OCI-LY1 (cell line): ENCODE measurements at regions not wholly inside any gene's neighbourhood (a gene's known extent, or its start where the extent isn't known, plus 50 kb on each side); places are given as distances from the start of the nearest gene placed in this dataset.

Experiments used
- H2AFZ ChIP-seq: fragments of 200-600 bp; sonication (generic), shearing (Covaris generic); 2 replicates; pipeline ENCODE4 v1.6.0; 2014; ENCODE audit warnings: antibody characterized with exemption, mild to moderate bottlenecking, low read length
- H3F3A ChIP-seq: fragments of 200-600 bp; sonication (generic), shearing (Covaris generic); 2 replicates; pipeline ENCODE4 v1.6.0; 2014; ENCODE audit warnings: mild to moderate bottlenecking, antibody characterized with exemption, low read length, moderate library complexity; ENCODE audit not compliant: insufficient read depth
- H3K27ac ChIP-seq: fragments of 200-600 bp; sonication (generic); 2 replicates; pipeline ENCODE4 v1.5.1; 2014; ENCODE audit warnings: low read length, mixed run types, mild to moderate bottlenecking, low read depth; ENCODE audit not compliant: poor library complexity, severe bottlenecking
- H3K27me3 ChIP-seq: fragments of 200-600 bp; sonication (generic); 2 replicates; pipeline ENCODE4 v1.6.0; 2014; ENCODE audit warnings: antibody characterized with exemption, mild to moderate bottlenecking, low read length, moderate library complexity; ENCODE audit not compliant: insufficient read depth
- H3K36me3 ChIP-seq: fragments of 200-600 bp; sonication (generic); 2 replicates; pipeline ENCODE4 v1.6.1; 2014; ENCODE audit warnings: mild to moderate bottlenecking, antibody characterized with exemption, low read length, moderate library complexity, mixed read lengths; ENCODE audit not compliant: insufficient read depth
- H3K4me1 ChIP-seq: fragments of 200-600 bp; sonication (generic); 2 replicates; pipeline ENCODE4 v1.5.1; 2014; ENCODE audit warnings: mild to moderate bottlenecking, low read length, moderate library complexity; ENCODE audit not compliant: insufficient read depth, severe bottlenecking
- H3K4me2 ChIP-seq: fragments of 200-600 bp; sonication (generic), shearing (Covaris generic); 2 replicates; pipeline ENCODE4 v1.6.1; 2014; ENCODE audit warnings: low read length
- H3K4me3 ChIP-seq: fragments of 200-600 bp; sonication (generic); 2 replicates; pipeline ENCODE4 v1.5.1; 2014; ENCODE audit warnings: low read length, low read depth, mild to moderate bottlenecking, mixed read lengths; ENCODE audit not compliant: poor library complexity, severe bottlenecking
- H3K79me2 ChIP-seq: fragments of 200-600 bp; shearing (Covaris generic); 2 replicates; pipeline ENCODE4 v1.6.1; 2016; ENCODE audit warnings: mixed run types, low read length, mixed read lengths; ENCODE audit not compliant: insufficient read depth
- H3K9ac ChIP-seq: fragments of 200-600 bp; sonication (generic), shearing (Covaris generic); 2 replicates; pipeline ENCODE4 v1.6.1; 2014; ENCODE audit warnings: mild to moderate bottlenecking, low read length, mixed read lengths
- H3K9me2 ChIP-seq: fragments of 200-600 bp; sonication (generic), shearing (Covaris generic); 2 replicates; pipeline ENCODE4 v1.6.1; 2014; ENCODE audit warnings: low read depth, mild to moderate bottlenecking, low read length, mixed read lengths
- H3K9me3 ChIP-seq: fragments of 200-600 bp; shearing (Covaris generic); 2 replicates; pipeline ENCODE4 v1.6.1; 2014; ENCODE audit warnings: low read length, mixed read lengths
- H4K20me1 ChIP-seq: fragments of 200-600 bp; sonication (generic), shearing (Covaris generic); 2 replicates; pipeline ENCODE4 v1.6.0; 2016; ENCODE audit warnings: mild to moderate bottlenecking, low read length; ENCODE audit not compliant: insufficient read depth
- CTCF ChIP-seq: fragments of 200-600 bp; sonication (generic), shearing (Covaris generic); IDR thresholded peaks from 2 replicates; pipeline ENCODE4 v1.5.1; 2017; ENCODE audit warnings: mild to moderate bottlenecking, antibody characterized with exemption, low read length, moderate library complexity, mixed read lengths
- EZH2 ChIP-seq: fragments of 200-600 bp; sonication (generic), shearing (Covaris generic); IDR thresholded peaks from 2 replicates; pipeline ENCODE4 v1.8.0; 2017; ENCODE audit warnings: borderline replicate concordance, mixed run types, mild to moderate bottlenecking, antibody characterized with exemption, low read length, moderate library complexity, mixed read lengths

GRCh38 chr6:165880686-165881085 lies 217.6 kb upstream of the PDE10A start:
- no peaks in the 10 kb centered on the region for H3F3A ChIP-seq
- no peaks in the 10 kb centered on the region for H4K20me1 ChIP-seq
- H3K36me3 ChIP-seq: no peaks in the 10 kb centered on the region
- H3K79me2 ChIP-seq: no peaks in the 10 kb centered on the region
- H3K27ac ChIP-seq: no peak overlapping the region
- no peak overlapping the region for H3K9ac ChIP-seq
- H3K4me3 ChIP-seq: no peak overlapping the region
- H3K9me2 ChIP-seq: no peaks in the 10 kb centered on the region
- no peak overlapping the region for H3K4me2 ChIP-seq
- no peak overlapping the region for H2AFZ ChIP-seq
- no peak for TF ChIP-seq EZH2
- no peak for TF ChIP-seq CTCF
- no peaks in the 10 kb centered on the region for H3K9me3 ChIP-seq
- H3K27me3 ChIP-seq: no peaks in the 10 kb centered on the region; the same call in 1 of the 2 replicates
- H3K4me1 ChIP-seq: peaks cover 8% of the 10 kb centered on the region

- no peaks in the 10 kb centered on the region for H3K9me3 ChIP-seq
- no peaks in the 10 kb centered on the region for H4K20me1 ChIP-seq
- no peaks in the 10 kb centered on the region for H3F3A ChIP-seq
- no peak overlapping the region for H3K4me3 ChIP-seq
- H3K9ac ChIP-seq: no peak overlapping the region
- no peak for TF ChIP-seq EZH2
- no peak for TF ChIP-seq CTCF
- no peaks in the 10 kb centered on the region for H3K4me1 ChIP-seq
- no peaks in the 10 kb centered on the region for H3K79me2 ChIP-seq
- H3K9me2 ChIP-seq: no peaks in the 10 kb centered on the region
- H3K27me3 ChIP-seq: no peaks in the 10 kb centered on the region
- H3K27ac ChIP-seq: no peak overlapping the region
- no peaks in the 10 kb centered on the region for H3K36me3 ChIP-seq
- no peak overlapping the region for H2AFZ ChIP-seq
- no peak overlapping the region for H3K4me2 ChIP-seq
Observed at GRCh38 chr6:165877773-165878172, 214.7 kb upstream of the PDE10A start.

- H3K4me2 ChIP-seq: no peak overlapping the region
- no peaks in the 10 kb centered on the region for H3K79me2 ChIP-seq
- no peaks in the 10 kb centered on the region for H3F3A ChIP-seq
- H3K9me2 ChIP-seq: no peaks in the 10 kb centered on the region
- no peaks in the 10 kb centered on the region for H3K9me3 ChIP-seq
- H3K27me3 ChIP-seq: no peaks in the 10 kb centered on the region
- H3K4me3 ChIP-seq: no peak overlapping the region
- H3K4me1 ChIP-seq: no peaks in the 10 kb centered on the region
- no peak overlapping the region for H2AFZ ChIP-seq
- H3K27ac ChIP-seq: no peak overlapping the region
- H4K20me1 ChIP-seq: no peaks in the 10 kb centered on the region
- TF ChIP-seq EZH2: no peak
- no peak for TF ChIP-seq CTCF
- H3K9ac ChIP-seq: no peak overlapping the region
- no peaks in the 10 kb centered on the region for H3K36me3 ChIP-seq
Observed at GRCh38 chr6:165877192-165877591, 214.2 kb upstream of the PDE10A start.
